ENCODE measurements at regions not wholly inside any gene's neighbourhood (a gene's known extent, or its start where the extent isn't known, plus 50 kb on each side); places are given as distances from the start of the nearest gene placed in this dataset.

DNA sequence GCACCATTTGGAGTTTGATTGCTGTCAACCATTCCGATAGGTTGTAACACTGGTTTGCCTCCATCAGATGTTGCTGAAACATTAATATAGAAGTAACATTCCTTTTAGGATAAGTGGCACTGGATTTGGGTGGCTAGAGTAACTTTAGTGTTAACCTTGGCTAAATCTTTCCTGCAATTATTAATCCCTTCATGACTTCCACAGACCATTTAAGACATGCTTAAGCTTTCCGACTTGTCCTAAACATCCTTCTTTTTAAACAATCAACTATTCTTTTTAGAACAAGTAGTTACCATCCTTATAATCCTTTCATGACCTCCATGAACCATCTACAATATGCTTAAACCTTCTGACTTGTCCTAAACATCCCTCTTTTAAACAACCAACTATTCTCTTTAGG, 465.5 kb downstream of the DCDC2C start:
- TF ChIP-seq, protein P1, sequence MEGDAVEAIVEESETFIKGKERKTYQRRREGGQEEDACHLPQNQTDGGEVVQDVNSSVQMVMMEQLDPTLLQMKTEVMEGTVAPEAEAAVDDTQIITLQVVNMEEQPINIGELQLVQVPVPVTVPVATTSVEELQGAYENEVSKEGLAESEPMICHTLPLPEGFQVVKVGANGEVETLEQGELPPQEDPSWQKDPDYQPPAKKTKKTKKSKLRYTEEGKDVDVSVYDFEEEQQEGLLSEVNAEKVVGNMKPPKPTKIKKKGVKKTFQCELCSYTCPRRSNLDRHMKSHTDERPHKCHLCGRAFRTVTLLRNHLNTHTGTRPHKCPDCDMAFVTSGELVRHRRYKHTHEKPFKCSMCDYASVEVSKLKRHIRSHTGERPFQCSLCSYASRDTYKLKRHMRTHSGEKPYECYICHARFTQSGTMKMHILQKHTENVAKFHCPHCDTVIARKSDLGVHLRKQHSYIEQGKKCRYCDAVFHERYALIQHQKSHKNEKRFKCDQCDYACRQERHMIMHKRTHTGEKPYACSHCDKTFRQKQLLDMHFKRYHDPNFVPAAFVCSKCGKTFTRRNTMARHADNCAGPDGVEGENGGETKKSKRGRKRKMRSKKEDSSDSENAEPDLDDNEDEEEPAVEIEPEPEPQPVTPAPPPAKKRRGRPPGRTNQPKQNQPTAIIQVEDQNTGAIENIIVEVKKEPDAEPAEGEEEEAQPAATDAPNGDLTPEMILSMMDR (IDR thresholded peaks at IDR 0.05; ENCODE audit: low read depth, low read length, missing control alignments): no peak
- no peak for DNase-seq (ENCODE audit: extremely low read depth, low read depth)
- H3K4me3 ChIP-seq (replicated peaks; ENCODE audit: low read depth, low read length): no peak overlapping the region

DNA sequence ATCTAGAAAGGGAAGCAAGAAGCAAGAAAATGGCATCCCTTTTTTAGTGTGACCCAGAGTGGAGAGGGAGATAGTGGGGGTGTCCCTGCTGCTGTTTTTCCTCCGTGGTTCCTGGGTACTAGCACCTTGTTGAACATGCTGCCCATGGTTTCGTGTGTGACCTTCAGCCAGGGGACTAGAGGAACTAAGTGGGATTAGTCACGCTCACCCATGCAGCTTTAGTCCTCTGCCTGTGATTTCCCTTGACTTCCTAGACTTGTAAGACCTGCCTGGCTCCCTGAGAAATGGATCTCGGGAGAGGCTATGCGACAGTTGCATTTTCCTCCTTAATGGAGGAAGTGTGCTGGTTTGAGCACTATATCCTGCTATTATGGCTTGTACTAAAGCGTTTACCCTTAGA, 471.4 kb downstream of the DCDC2C start:
- TF ChIP-seq, protein P1 (IDR thresholded peaks at IDR 0.05; ENCODE audit: low read depth, low read length, missing control alignments): no peak
- no peak overlapping the region for H3K4me3 ChIP-seq (replicated peaks; ENCODE audit: low read depth, low read length)
- DNase-seq (ENCODE audit: extremely low read depth, low read depth): no peak

DNA sequence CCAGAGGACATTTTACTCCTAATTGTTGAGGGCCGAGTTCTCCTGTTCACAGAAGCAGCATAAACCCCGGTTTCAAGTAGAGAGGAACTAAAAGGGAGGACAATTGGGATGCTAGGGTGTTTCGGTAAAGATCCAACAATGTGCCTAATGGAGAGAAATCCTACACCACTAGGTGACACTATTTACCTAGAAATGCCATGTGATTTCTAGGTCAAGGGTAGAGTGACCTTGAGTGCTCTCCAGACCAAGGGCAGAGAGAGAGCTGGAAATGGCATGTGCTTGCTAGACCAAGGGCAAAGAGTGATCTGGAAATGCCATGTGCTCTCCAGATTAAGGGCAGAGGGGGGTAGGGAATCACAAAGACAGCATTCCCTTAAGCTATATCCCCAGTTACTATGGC, 472.0 kb downstream of the DCDC2C start:
- TF ChIP-seq, protein P1 (IDR thresholded peaks at IDR 0.05; ENCODE audit: low read depth, low read length, missing control alignments): no peak
- DNase-seq (ENCODE audit: extremely low read depth, low read depth): no peak
- H3K4me3 ChIP-seq (replicated peaks; ENCODE audit: low read depth, low read length): no peak overlapping the region

DNA sequence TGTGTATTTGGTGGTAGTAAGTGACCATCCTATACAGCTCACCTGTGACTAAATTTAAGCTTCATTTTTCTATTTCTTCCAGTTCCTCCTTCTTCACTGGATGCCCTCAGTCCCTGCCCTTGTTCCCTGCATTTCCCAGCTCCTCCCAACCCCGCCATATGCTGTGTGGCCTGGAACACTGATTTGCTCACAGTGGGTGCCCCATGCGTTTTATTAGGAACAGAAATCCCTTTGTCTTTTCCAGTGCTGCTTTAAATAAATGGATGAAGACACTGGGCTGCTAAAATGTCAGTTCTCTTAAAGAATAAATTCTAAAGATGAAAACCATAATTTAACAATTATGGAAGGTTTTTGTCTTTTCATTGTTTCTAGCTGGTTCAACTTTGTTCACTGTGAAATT, 477.3 kb downstream of the DCDC2C start:
- TF ChIP-seq, protein P1 (IDR thresholded peaks at IDR 0.05; ENCODE audit: low read depth, low read length, missing control alignments): no peak
- DNase-seq (ENCODE audit: extremely low read depth, low read depth): no peak
- H3K4me3 ChIP-seq (replicated peaks; ENCODE audit: low read depth, low read length): no peak overlapping the region

DNA sequence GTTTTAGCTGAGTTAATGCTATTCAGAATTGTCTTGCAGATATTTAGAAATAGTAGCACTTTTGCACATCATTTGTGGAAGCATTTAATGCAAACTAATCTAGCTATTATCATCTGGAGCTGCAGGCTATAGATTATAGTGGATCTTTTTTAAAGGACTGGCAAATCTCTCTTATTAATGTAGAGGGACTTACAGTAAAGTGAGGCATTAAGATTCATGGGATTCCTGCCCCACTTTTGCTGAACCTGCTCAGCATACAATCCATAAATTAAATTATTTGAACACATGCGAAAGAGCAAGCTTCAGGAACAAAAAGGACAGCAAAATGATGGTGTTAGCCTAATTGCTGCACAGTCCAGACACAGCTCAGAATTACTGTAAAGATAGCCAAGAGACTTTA, 477.7 kb downstream of the DCDC2C start:
- DNase-seq (ENCODE audit: extremely low read depth, low read depth): no peak
- TF ChIP-seq, protein P1 (IDR thresholded peaks at IDR 0.05; ENCODE audit: low read depth, low read length, missing control alignments): no peak
- no peak overlapping the region for H3K4me3 ChIP-seq (replicated peaks; ENCODE audit: low read depth, low read length)

DNA sequence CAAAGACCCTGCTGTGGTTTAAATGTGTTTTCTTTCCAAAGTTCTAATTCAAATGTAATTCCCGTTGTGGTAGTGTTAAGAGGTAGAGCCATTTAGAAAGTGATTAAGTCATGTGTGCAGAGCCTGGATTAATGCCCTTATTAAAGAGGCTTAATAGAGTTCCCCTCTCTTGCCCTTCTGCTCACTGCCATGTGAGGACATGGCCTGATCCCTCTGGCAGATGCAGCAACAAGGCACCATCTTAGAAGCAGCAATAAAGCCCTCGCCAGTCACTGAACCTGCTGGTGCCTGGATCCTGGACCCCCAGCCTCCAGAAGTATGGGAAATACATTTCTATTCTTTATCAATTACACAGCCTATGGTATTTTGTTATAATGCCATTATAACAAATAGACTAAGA, 485.2 kb downstream of the DCDC2C start:
- no peak for DNase-seq (ENCODE audit: extremely low read depth, low read depth)
- TF ChIP-seq, protein P1 (IDR thresholded peaks at IDR 0.05; ENCODE audit: low read depth, low read length, missing control alignments): no peak
- no peak overlapping the region for H3K4me3 ChIP-seq (replicated peaks; ENCODE audit: low read depth, low read length)

DNA sequence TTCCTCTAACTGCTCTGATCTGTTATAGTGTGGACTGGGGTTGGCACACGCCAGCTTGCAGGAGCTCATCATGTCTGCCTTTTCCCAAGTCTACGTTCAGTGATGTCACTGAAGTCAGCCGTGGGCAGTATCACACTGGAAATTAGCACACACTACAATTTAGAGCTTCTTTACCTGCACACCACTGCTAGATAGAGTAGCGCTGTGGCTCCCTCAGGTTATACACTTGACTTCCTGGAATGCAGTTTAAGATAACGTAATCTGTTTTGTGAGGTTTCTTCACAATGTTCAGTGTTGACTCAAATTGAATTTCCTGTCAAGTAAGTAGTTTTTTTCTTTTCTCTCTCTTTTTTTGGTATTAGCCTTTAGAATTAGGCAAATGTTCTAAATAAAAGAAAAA, 487.2 kb downstream of the DCDC2C start:
- DNase-seq (ENCODE audit: extremely low read depth, low read depth): no peak
- TF ChIP-seq, protein P1 (IDR thresholded peaks at IDR 0.05; ENCODE audit: low read depth, low read length, missing control alignments): no peak
- H3K4me3 ChIP-seq (replicated peaks; ENCODE audit: low read depth, low read length): no peak overlapping the region

Measured in HFF-Myc (cell line).